Right lobe of liver (tissue), 6 donors: ENCODE measurements at regions not wholly inside any gene's neighbourhood (a gene's known extent, or its start where the extent isn't known, plus 50 kb on each side); places are given as distances from the start of the nearest gene placed in this dataset.

Experiments used
- ATAC-seq, 4 donors: fragments of 200-7000 bp; cut with Tn5 transposase; one replicate each; pipeline ENCODE4 v1.9.1; 2020; ENCODE audit warnings: mild to moderate bottlenecking in 4 of 4, moderate library complexity in 4 of 4
- DNase-seq, 3 donors: peaks; one replicate each; pipeline ENCODE4 v3.0.0-alpha.2; 2020
- H3K27ac ChIP-seq, 3 donors: fragments of 200-600 bp; one replicate each; pipeline ENCODE4 v1.8.0; 2022
- H3K27me3 ChIP-seq, 2 donors: fragments of 200-600 bp; one replicate each; pipeline ENCODE4 v1.8.0; 2022
- H3K36me3 ChIP-seq, 4 donors: fragments of 200-600 bp; sonication (generic) in 1 of 4; one replicate each; pipeline versions ENCODE4 v1.5.1 to v1.8.0; 2017 to 2022; ENCODE audit warnings: control low read depth in 1 of 4
- H3K4me1 ChIP-seq, 4 donors: fragments of 200-600 bp; sonication (generic) in 1 of 4; one replicate each; pipeline versions ENCODE4 v1.5.1 to v1.8.0; 2017 to 2022; ENCODE audit warnings: control low read depth in 1 of 4
- H3K4me3 ChIP-seq, 3 donors: fragments of 200-600 bp; one replicate each; pipeline ENCODE4 v1.8.0; 2022
- H3K9me3 ChIP-seq, 4 donors: fragments of 200-600 bp; sonication (generic) in 1 of 4; one replicate each; pipeline versions ENCODE4 v1.5.1 to v1.8.0; 2017 to 2022; ENCODE audit warnings: control low read depth in 1 of 4
- CTCF ChIP-seq, 4 donors: fragments of 200-600 bp in 3 of 4; fragments of 450-650 bp in 1 of 4; IDR thresholded peaks; one replicate each; pipeline versions ENCODE4 v1.5.1 to v1.8.0; 2016 to 2022; ENCODE audit warnings: antibody characterized with exemption in 4 of 4, mild to moderate bottlenecking in 2 of 4
- POLR2A ChIP-seq: fragments of 450-650 bp; IDR thresholded peaks from one replicate; pipeline ENCODE4 v1.6.1; 2017; ENCODE audit warnings: antibody characterized with exemption, mild to moderate bottlenecking
- WGBS: methylation state at CpG from one replicate; pipeline ENCODE4 v1.1.6; 2018; ENCODE audit warnings: low coverage, low lambda C conversion rate; ENCODE audit not compliant: insufficient coverage; ENCODE audit errors: missing lambda C conversion rate; 5-methylcytosine and 5-hydroxymethylcytosine counted together
- intact Hi-C, 2 donors: fragments of 100-400 bp; cut with DNase I; formaldehyde crosslinking; loops; one replicate each; pipeline versions ENCODE4 v1.11.2 to v1.14.1; 2022
- donor health status: DM: no; HTN: yes; CAD: no.
- donor health status: DM: no; HTN: no; CAD: no.
- donor health status: DM: no; HTN: no; CAD: no.
- donor health status: DM: no; HTN: yes; CAD: no.
- donor health status: DM: no; HTN: yes; CAD: no.

- 60% methylated on average over 1 of the region's 1 CpG for WGBS
Observed at GRCh38 chr20:52411611-52412010, 220.0 kb upstream of the ZFP64 start.

GRCh38 chr20:52410731-52411234 is 219.2 kb upstream of the ZFP64 start:
- intact Hi-C loops: no loop called here
- Histone ChIP-seq H3K27me3 (no peaks in the 10 kb centered on the region), H3K4me1 (peaks cover 0 to 3% (median 0%) of the 10 kb centered on the region in 4 donors), H3K27ac (no peak overlapping the region), H3K4me3 (no peak overlapping the region), H3K9me3 (no peaks in the 10 kb centered on the region), H3K36me3 (no peaks in the 10 kb centered on the region)
- 70% methylated on average over 11 of the region's 11 CpGs for WGBS
- ATAC-seq (no peak), DNase-seq (no peak)
- TF ChIP-seq POLR2A: no peak
- TF ChIP-seq CTCF (IDR thresholded peaks at IDR 0.05): no peak

More at GRCh38 chr20:52411611-52412010, 220.0 kb upstream of the ZFP64 start:
- no peak overlapping the region for H3K27ac ChIP-seq
- H3K4me1 ChIP-seq: no peaks in the 10 kb centered on the region
- H3K36me3 ChIP-seq: no peaks in the 10 kb centered on the region
- intact Hi-C loops: no loop called here
- no peaks in the 10 kb centered on the region for H3K27me3 ChIP-seq
- TF ChIP-seq POLR2A: no peak
- no peak for TF ChIP-seq CTCF (IDR thresholded peaks at IDR 0.05)
- no peak for DNase-seq
- ATAC-seq: no peak
- H3K4me3 ChIP-seq: no peak overlapping the region
- no peaks in the 10 kb centered on the region for H3K9me3 ChIP-seq

- DNase-seq: no peak
- ATAC-seq: peak in 1 of 4 donors; percentile 49
- H3K27me3 ChIP-seq: no peaks in the 10 kb centered on the region
- H3K9me3 ChIP-seq: no peaks in the 10 kb centered on the region
- no peak overlapping the region for H3K4me3 ChIP-seq
- no peaks in the 10 kb centered on the region for H3K36me3 ChIP-seq
- TF ChIP-seq POLR2A: no peak
- TF ChIP-seq CTCF (IDR thresholded peaks at IDR 0.05): no peak
- intact Hi-C loops: no loop called here
- WGBS: 59% methylated on average over 10 of the region's 11 CpGs
- H3K27ac ChIP-seq: no peak overlapping the region
- H3K4me1 ChIP-seq: peaks cover 0 to 7% (median 0%) of the 10 kb centered on the region in 4 donors
Observed at GRCh38 chr20:52410182-52410647, 218.6 kb upstream of the ZFP64 start.

- H3K4me3 ChIP-seq: no peak overlapping the region
- no peak for TF ChIP-seq CTCF (IDR thresholded peaks at IDR 0.05)
- no peak for TF ChIP-seq POLR2A
- 82% methylated on average over 2 of the region's 2 CpGs for WGBS
- H3K27me3 ChIP-seq: no peaks in the 10 kb centered on the region
- H3K9me3 ChIP-seq: no peaks in the 10 kb centered on the region
- peaks cover 0 to 14% (median 0%) of the 10 kb centered on the region in 4 donors for H3K4me1 ChIP-seq
- DNase-seq: no peak
- H3K36me3 ChIP-seq: no peaks in the 10 kb centered on the region
- intact Hi-C loops: no loop called here
- H3K27ac ChIP-seq: no peak overlapping the region
- no peak for ATAC-seq
Observed at GRCh38 chr20:52405986-52406385, 214.4 kb upstream of the ZFP64 start.
